SU-DHL-6 (cell line): ENCODE measurements at regions not wholly inside any gene's neighbourhood (a gene's known extent, or its start where the extent isn't known, plus 50 kb on each side); places are given as distances from the start of the nearest gene placed in this dataset.

Experiments used
- H2AFZ ChIP-seq: fragments of 200-600 bp; sonication (generic); 2 replicates; pipeline ENCODE4 v1.6.1; 2014; ENCODE audit warnings: low read depth, mild to moderate bottlenecking, moderate library complexity, mixed read lengths, antibody characterized with exemption, low read length; ENCODE audit not compliant: severe bottlenecking
- H3F3A ChIP-seq: fragments of 200-600 bp; shearing (Covaris generic); 2 replicates; pipeline ENCODE4 v1.6.0; 2016; ENCODE audit warnings: antibody characterized with exemption, mild to moderate bottlenecking; ENCODE audit not compliant: insufficient read depth
- H3K27ac ChIP-seq: fragments of 200-600 bp; sonication (generic); 2 replicates; pipeline ENCODE4 v1.5.1; 2016; ENCODE audit warnings: low read depth, mild to moderate bottlenecking, low read length, moderate library complexity, mixed read lengths
- H3K27me3 ChIP-seq: fragments of 200-600 bp; sonication (generic), shearing (Covaris generic); 2 replicates; pipeline ENCODE4 v1.6.0; 2014; ENCODE audit warnings: mild to moderate bottlenecking, low read length
- H3K36me3 ChIP-seq: fragments of 200-600 bp; sonication (generic); 2 replicates; pipeline ENCODE4 v1.6.1; 2014; ENCODE audit warnings: mild to moderate bottlenecking, low read length, mixed read lengths
- H3K4me2 ChIP-seq: fragments of 300-600, 200-600 bp; shearing (Covaris generic), sonication (generic); 2 replicates; pipeline ENCODE4 v1.6.0; 2014; ENCODE audit warnings: low read length, low read depth, mild to moderate bottlenecking; ENCODE audit not compliant: poor library complexity, severe bottlenecking
- H3K4me3 ChIP-seq: fragments of 200-600 bp; sonication (generic); 2 replicates; pipeline ENCODE4 v1.5.1; 2014; ENCODE audit warnings: antibody characterized with exemption, low read length, mild to moderate bottlenecking, mixed read lengths; ENCODE audit not compliant: insufficient read depth, poor library complexity, severe bottlenecking
- H3K79me2 ChIP-seq: fragments of 200-600 bp; sonication (generic); 2 replicates; pipeline ENCODE4 v1.6.1; 2014; ENCODE audit warnings: mild to moderate bottlenecking, low read length, moderate library complexity; ENCODE audit not compliant: insufficient read depth
- H3K9ac ChIP-seq: fragments of 200-600 bp; sonication (generic); 2 replicates; pipeline ENCODE4 v1.7.0; 2014; ENCODE audit warnings: mild to moderate bottlenecking, low read length
- H3K9me2 ChIP-seq: fragments of 200-600 bp; sonication (generic); replicated peaks from 2 replicates; pipeline ENCODE4 v1.6.1; 2014; ENCODE audit warnings: low read length; ENCODE audit not compliant: insufficient read depth
- H3K9me3 ChIP-seq: fragments of 200-600 bp; sonication (generic); 2 replicates; pipeline ENCODE4 v1.6.1; 2014; ENCODE audit warnings: low read length, mixed read lengths; ENCODE audit not compliant: insufficient read depth
- H4K20me1 ChIP-seq: fragments of 200-600 bp; sonication (generic); 2 replicates; pipeline ENCODE4 v1.6.1; 2014; ENCODE audit warnings: low read depth, mild to moderate bottlenecking, antibody characterized with exemption, low read length, moderate library complexity, mixed read lengths
- CTCF ChIP-seq: fragments of 200-600 bp; sonication (generic); IDR thresholded peaks from one replicate; pipeline ENCODE4 v1.5.1; 2017; ENCODE audit warnings: antibody characterized with exemption, mild to moderate bottlenecking, low read length, moderate library complexity; ENCODE audit not compliant: insufficient read depth, poor library complexity, severe bottlenecking
- EZH2phosphoT487 ChIP-seq: fragments of 200-600 bp; sonication (generic), shearing (Covaris generic); conservative IDR thresholded peaks from 2 replicates; pipeline ENCODE4 v1.6.1; 2018; ENCODE audit warnings: mild to moderate bottlenecking, antibody characterized with exemption, low read length, moderate library complexity, mixed read lengths

GRCh38 chr15:37751401-37751800 lies 183.0 kb upstream of the TMCO5A start:
- Histone ChIP-seq H4K20me1 (no peaks in the 10 kb centered on the region), H3K4me2 (no peak overlapping the region), H3K79me2 (no peaks in the 10 kb centered on the region), H2AFZ (no peak overlapping the region), H3K9me2 (no peaks in the 10 kb centered on the region), H3K9me3 (no peaks in the 10 kb centered on the region), H3K4me3 (no peak overlapping the region), H3K27ac (no peak overlapping the region), H3F3A (no peaks in the 10 kb centered on the region), H3K36me3 (no peaks in the 10 kb centered on the region), H3K9ac (no peak overlapping the region), H3K27me3 (no peaks in the 10 kb centered on the region)
- TF ChIP-seq EZH2phosphoT487 (no peak), CTCF (no peak)

GRCh38 chr15:37756407-37756806 lies 178.0 kb upstream of the TMCO5A start:
- H3K36me3 ChIP-seq: no peaks in the 10 kb centered on the region
- no peak overlapping the region for H2AFZ ChIP-seq
- H3K9me2 ChIP-seq: no peaks in the 10 kb centered on the region
- no peak overlapping the region for H3K4me2 ChIP-seq
- H3K9me3 ChIP-seq: no peaks in the 10 kb centered on the region
- no peak overlapping the region for H3K27ac ChIP-seq
- no peaks in the 10 kb centered on the region for H3F3A ChIP-seq
- H3K9ac ChIP-seq: no peak overlapping the region
- H4K20me1 ChIP-seq: no peaks in the 10 kb centered on the region
- TF ChIP-seq CTCF (no peak), EZH2phosphoT487 (no peak)
- no peak overlapping the region for H3K4me3 ChIP-seq
- no peaks in the 10 kb centered on the region for H3K27me3 ChIP-seq
- no peaks in the 10 kb centered on the region for H3K79me2 ChIP-seq

- Histone ChIP-seq H3K27me3 (no peaks in the 10 kb centered on the region), H3K4me2 (no peak overlapping the region), H3K9me2 (no peaks in the 10 kb centered on the region), H3K4me3 (no peak overlapping the region), H2AFZ (no peak overlapping the region), H3K27ac (no peak overlapping the region), H4K20me1 (no peaks in the 10 kb centered on the region), H3K79me2 (no peaks in the 10 kb centered on the region), H3K36me3 (no peaks in the 10 kb centered on the region), H3F3A (no peaks in the 10 kb centered on the region), H3K9ac (no peak overlapping the region), H3K9me3 (no peaks in the 10 kb centered on the region)
- TF ChIP-seq CTCF (no peak), EZH2phosphoT487 (no peak)
Measured at GRCh38 chr15:37758412-37758811, 176.0 kb upstream of the TMCO5A start.

GRCh38 chr15:37764733-37765191 lies 169.7 kb upstream of the TMCO5A start:
- no peaks in the 10 kb centered on the region for H3F3A ChIP-seq
- no peaks in the 10 kb centered on the region for H3K36me3 ChIP-seq
- H2AFZ ChIP-seq: peak overlapping the region; percentile 88
- H3K9me3 ChIP-seq: no peaks in the 10 kb centered on the region
- H3K4me2 ChIP-seq: no peak overlapping the region
- no peak overlapping the region for H3K9ac ChIP-seq
- TF ChIP-seq CTCF: peak; percentile 65
- no peak for TF ChIP-seq EZH2phosphoT487
- no peak overlapping the region for H3K4me3 ChIP-seq
- no peak overlapping the region for H3K27ac ChIP-seq
- H3K9me2 ChIP-seq: no peaks in the 10 kb centered on the region
- H4K20me1 ChIP-seq: no peaks in the 10 kb centered on the region
- H3K27me3 ChIP-seq: no peaks in the 10 kb centered on the region
- H3K79me2 ChIP-seq: no peaks in the 10 kb centered on the region
